C4-2B (cell line): ENCODE measurements at regions not wholly inside any gene's neighbourhood (a gene's known extent, or its start where the extent isn't known, plus 50 kb on each side); places are given as distances from the start of the nearest gene placed in this dataset.

Experiments
- H3K27ac ChIP-seq: fragments of 450-650 bp; 2 replicates; pipeline ENCODE4 v1.5.1; 2017
- CTCF ChIP-seq: fragments of 450-650 bp; conservative IDR thresholded peaks from 2 replicates; pipeline ENCODE4 v1.5.1; 2017; ENCODE audit warnings: mild to moderate bottlenecking
- ZFX ChIP-seq: fragments of 450-650 bp; IDR thresholded peaks from 2 replicates; pipeline ENCODE4 v1.6.1; 2017

GRCh38 chr13:109913186-109913585 is 126.8 kb upstream of the IRS2 start:
- no peak overlapping the region for H3K27ac ChIP-seq
- TF ChIP-seq ZFX (no peak), CTCF (no peak)

- no peak overlapping the region for H3K27ac ChIP-seq
- TF ChIP-seq ZFX (no peak), CTCF (no peak)
Observed at GRCh38 chr13:109910194-109910593, 123.8 kb upstream of the IRS2 start.

- H3K27ac ChIP-seq, result no peak overlapping the region
Observed at GRCh38 chr13:109906976-109907375, 120.6 kb upstream of the IRS2 start.

GRCh38 chr13:109904218-109904617 is 117.8 kb upstream of the IRS2 start:
- H3K27ac ChIP-seq, result no peak overlapping the region
- TF ChIP-seq ZFX (no peak), CTCF (peak; percentile 11; the same call in 1 of the 2 replicates)

More at GRCh38 chr13:109906976-109907375, 120.6 kb upstream of the IRS2 start:
- TF ChIP-seq CTCF, result no peak
- no peak for TF ChIP-seq ZFX

- TF ChIP-seq ZFX, result no peak
- TF ChIP-seq CTCF, result no peak
- no peak overlapping the region for H3K27ac ChIP-seq
Observed at GRCh38 chr13:109900741-109901140, 114.4 kb upstream of the IRS2 start.

- no peak overlapping the region for H3K27ac ChIP-seq
- TF ChIP-seq CTCF, result no peak
- no peak for TF ChIP-seq ZFX
Observed at GRCh38 chr13:109900320-109900719, 113.9 kb upstream of the IRS2 start.

- TF ChIP-seq ZFX (no peak), CTCF (no peak)
- H3K27ac ChIP-seq, result no peak overlapping the region
Observed at GRCh38 chr13:109899748-109900147, 113.4 kb upstream of the IRS2 start.
